ENCODE measurements at regions not wholly inside any gene's neighbourhood (a gene's known extent, or its start where the extent isn't known, plus 50 kb on each side); places are given as distances from the start of the nearest gene placed in this dataset.

DNA sequence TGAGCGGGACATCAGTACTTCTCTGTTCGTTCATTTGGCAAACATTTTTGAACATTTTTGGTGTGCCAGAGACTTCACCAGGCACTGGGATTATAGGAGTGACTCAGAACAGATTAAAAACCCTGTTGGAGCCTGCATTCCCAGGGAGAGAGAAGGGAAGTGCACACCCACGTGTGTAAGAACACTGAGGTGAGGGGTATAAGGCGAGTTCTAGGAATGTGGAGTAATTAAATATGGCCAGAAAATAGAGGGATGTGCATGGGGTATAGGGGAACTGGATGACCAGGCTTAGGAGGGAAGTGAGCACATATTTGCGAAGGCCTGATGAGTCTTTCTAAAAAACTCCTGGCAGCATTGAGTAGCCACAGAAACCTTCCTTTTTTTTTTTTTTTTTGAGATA is 401.2 kb upstream of the C2CD4B start:
- DNase-seq (ENCODE audit: low read depth, low spot score): no peak

DNA sequence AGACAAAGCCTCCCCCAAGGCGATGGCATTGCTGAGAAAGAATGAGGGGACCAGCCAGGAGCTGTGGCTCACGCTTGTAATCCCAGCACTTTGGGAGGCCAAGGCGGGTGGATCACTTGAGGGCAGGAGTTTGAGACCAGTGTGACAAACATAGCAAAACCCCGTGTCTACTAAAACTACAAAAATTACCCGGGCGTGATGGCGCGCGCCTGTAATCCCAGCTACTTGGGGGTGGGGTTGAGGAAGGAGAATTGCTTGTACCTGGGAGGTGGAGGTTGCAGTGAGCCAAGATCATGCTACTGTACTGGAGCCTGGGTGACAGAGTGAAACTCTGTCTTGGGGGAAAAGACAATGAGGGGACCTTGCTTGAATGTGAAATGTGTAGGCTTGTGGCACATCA is 402.4 kb upstream of the C2CD4B start:
- no peak for DNase-seq (ENCODE audit: low read depth, low spot score)
- TF ChIP-seq, protein P1, sequence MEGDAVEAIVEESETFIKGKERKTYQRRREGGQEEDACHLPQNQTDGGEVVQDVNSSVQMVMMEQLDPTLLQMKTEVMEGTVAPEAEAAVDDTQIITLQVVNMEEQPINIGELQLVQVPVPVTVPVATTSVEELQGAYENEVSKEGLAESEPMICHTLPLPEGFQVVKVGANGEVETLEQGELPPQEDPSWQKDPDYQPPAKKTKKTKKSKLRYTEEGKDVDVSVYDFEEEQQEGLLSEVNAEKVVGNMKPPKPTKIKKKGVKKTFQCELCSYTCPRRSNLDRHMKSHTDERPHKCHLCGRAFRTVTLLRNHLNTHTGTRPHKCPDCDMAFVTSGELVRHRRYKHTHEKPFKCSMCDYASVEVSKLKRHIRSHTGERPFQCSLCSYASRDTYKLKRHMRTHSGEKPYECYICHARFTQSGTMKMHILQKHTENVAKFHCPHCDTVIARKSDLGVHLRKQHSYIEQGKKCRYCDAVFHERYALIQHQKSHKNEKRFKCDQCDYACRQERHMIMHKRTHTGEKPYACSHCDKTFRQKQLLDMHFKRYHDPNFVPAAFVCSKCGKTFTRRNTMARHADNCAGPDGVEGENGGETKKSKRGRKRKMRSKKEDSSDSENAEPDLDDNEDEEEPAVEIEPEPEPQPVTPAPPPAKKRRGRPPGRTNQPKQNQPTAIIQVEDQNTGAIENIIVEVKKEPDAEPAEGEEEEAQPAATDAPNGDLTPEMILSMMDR (IDR thresholded peaks at IDR 0.05; ENCODE audit: low read depth, low read length): no peak
- in situ Hi-C loops (cut with HindIII; ENCODE audit: low sequenced_read_pairs): no loop called here
- H3K4me3 ChIP-seq (ENCODE audit: low read depth, low read length): no peak overlapping the region

More for the DNA sequence above, 401.2 kb upstream of the C2CD4B start:
- no peak overlapping the region for H3K4me3 ChIP-seq (ENCODE audit: low read depth, low read length)
- in situ Hi-C loops (cut with HindIII; ENCODE audit: low sequenced_read_pairs): no loop called here
- TF ChIP-seq, protein P1 (IDR thresholded peaks at IDR 0.05; ENCODE audit: low read depth, low read length): no peak

DNA sequence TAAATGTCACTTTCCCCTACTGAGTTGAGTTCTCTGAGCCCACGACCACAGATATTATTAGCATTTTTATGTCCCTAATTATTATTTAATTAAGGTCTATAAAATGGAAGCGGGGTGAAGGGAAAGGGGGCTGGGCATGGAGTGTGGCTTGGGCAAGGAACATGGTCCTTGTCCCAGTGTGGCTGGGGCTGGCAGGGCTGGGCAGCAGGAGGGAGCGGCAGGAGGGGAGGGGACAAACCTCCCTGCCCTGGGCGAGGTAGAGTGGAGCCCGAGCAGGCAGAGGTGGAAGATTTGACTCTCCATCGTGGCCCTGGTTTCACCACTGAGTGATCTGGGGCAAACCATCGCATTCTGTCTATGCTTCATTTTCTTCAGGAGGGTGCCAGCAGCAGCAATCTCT is 402.9 kb upstream of the C2CD4B start:
- no peak overlapping the region for H3K4me3 ChIP-seq (ENCODE audit: low read depth, low read length)
- TF ChIP-seq, protein P1 (IDR thresholded peaks at IDR 0.05; ENCODE audit: low read depth, low read length): no peak
- in situ Hi-C loops (cut with HindIII; ENCODE audit: low sequenced_read_pairs): no loop called here
- no peak for DNase-seq (ENCODE audit: low read depth, low spot score)

DNA sequence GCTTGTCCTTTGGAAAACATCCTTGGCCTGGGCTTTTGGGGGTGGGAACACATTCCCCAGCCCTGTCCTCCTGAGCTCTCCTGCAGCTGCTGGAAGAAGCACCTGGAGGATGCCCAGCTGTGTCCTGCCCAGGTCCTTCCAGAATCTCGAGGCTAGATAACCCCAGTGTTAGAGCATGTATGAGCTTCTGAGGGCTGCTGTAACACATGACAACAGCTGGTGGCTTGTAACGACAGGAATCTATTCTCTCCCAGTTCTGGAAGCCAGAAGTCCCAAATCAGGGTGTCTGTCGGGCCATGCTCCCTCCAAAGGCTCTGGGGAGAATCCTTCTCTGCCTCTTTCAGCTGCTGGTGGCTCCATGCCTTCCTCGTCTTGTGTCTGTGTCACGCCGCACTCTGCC is 403.6 kb upstream of the C2CD4B start:
- in situ Hi-C loops (cut with HindIII; ENCODE audit: low sequenced_read_pairs): no loop called here
- TF ChIP-seq, protein P1 (IDR thresholded peaks at IDR 0.05; ENCODE audit: low read depth, low read length): no peak
- no peak overlapping the region for H3K4me3 ChIP-seq (ENCODE audit: low read depth, low read length)
- DNase-seq (ENCODE audit: low read depth, low spot score): no peak

DNA sequence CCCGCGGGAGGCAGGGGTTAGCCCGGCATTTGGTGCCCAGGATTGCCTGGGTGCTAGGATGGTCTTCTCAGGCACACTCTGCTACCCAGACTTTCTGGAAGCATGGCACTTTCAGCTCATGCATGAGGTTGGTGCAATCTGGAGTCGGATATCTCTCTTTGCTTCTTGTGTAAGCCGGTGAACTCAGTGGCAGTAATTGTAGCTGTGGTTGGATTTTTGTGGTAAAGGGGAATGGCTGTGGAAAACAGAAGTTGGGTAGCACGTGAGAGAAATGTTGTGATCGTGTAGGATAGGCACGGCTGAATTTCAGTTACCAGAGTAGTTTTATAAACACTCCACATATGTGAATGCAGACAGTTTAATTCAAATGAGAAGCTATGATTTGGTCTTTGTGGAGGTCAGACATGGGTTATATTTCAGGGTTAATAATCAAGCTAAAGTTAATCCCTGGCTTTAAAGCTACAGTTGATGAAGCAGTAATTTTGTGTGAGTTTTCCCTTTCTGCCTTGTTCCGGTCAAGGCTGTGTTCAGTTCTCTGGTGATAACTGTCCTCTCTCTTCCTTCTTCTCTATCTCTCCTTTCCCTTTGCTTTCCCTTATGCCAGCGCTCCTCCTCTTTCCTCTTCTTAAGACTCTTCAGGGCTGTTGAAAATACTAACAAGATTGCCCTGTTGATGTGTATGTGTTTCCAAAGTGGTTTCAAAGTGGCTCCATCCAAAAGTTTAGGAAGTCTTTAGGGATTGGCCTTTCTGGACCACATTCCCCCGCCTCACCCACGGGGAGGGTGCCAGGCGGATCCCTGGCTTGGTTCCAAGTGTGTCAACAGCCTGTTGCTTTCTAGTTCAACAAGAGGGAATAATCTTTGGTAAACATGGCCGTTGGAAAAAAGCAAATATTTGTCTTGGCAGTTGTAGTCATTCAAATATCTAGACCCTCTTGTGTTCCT is 404.6 kb upstream of the C2CD4B start:
- TF ChIP-seq, protein P1 (IDR thresholded peaks at IDR 0.05; ENCODE audit: low read depth, low read length): no peak
- in situ Hi-C loops (cut with HindIII; ENCODE audit: low sequenced_read_pairs): no loop called here
- peak; percentile 76 for DNase-seq (ENCODE audit: low read depth, low spot score)
- H3K4me3 ChIP-seq (ENCODE audit: low read depth, low read length): no peak overlapping the region

DNA sequence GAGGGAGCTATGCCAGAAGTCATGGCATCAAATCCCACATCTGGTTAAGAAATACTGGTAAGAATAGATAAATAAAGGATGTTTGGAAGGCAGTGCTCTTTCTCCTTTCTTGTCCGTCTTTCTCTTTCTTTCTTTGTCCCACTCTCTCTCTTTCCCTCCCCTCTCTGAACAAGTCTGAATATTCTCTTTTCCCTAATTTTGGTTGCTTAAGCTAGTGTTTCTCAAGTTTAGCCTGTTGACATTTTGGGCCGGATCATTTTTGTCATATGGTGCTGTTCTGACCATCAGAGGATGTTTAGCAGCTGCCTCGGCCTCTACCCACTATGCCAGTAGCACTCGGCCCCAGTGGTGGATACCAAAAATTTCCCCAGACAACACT is 405.3 kb upstream of the C2CD4B start:
- in situ Hi-C loops (cut with HindIII; ENCODE audit: low sequenced_read_pairs): no loop called here
- no peak for DNase-seq (ENCODE audit: low read depth, low spot score)
- H3K4me3 ChIP-seq (ENCODE audit: low read depth, low read length): no peak overlapping the region
- TF ChIP-seq, protein P1 (IDR thresholded peaks at IDR 0.05; ENCODE audit: low read depth, low read length): no peak

Data from astrocyte of the spinal cord (primary cell).